Activated T-cell treated with anti-CD3 and anti-CD28 coated beads, Interleukin-2, amount 50 U/mL, for 48 hours (primary cell): ENCODE measurements at regions not wholly inside any gene's neighbourhood (a gene's known extent, or its start where the extent isn't known, plus 50 kb on each side); places are given as distances from the start of the nearest gene placed in this dataset.

Experiments used
- DNase-seq, 2 experiments: peaks; one replicate each; pipeline ENCODE4 v3.0.0-alpha.2; 2020

DNA sequence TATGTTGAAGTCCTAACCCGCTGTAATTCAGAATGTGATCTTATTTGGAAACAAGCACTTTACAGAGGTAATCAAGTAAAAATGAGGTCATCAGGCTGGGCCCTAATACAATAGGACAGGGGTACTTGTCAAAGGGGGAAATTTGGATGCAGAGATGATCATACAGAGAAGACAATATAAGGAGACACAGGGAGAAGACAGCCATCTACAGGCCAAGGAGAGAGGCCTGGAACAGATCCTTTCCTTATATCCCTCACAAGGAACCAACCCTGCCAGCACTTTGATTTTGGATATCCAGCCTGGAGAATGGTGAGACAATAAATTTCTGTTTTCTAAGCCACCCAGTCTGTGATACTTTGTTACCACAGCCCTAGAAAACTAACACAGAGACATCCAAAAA is 104.3 kb downstream of the METTL4 start:
- no peak for DNase-seq

GRCh38 chr18:2468051-2468450 is 103.3 kb downstream of the METTL4 start:
- DNase-seq, result no peak

GRCh38 chr18:2471523-2471922 is 99.8 kb downstream of the METTL4 start:
- DNase-seq, result no peak

DNA sequence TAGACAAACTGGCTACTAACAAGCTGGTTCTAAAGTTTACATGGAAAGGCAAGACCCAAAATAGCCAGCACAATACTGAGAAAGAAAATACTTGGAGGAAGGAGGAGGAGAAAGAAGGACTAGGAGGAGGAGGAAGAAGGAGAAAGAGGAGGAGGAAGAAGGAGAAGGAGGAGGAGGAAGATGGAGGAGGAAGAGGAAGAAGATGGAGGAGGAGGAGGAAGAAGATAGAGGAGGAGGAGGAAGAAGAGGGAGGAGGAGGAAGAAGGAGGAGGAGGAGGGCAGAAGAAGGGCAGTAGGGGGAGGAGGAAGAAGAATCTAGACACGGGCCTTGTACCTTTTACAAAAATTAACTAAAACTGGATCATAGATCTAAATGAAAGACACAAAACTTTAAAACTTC is 92.6 kb downstream of the METTL4 start:
- no peak for DNase-seq

DNA sequence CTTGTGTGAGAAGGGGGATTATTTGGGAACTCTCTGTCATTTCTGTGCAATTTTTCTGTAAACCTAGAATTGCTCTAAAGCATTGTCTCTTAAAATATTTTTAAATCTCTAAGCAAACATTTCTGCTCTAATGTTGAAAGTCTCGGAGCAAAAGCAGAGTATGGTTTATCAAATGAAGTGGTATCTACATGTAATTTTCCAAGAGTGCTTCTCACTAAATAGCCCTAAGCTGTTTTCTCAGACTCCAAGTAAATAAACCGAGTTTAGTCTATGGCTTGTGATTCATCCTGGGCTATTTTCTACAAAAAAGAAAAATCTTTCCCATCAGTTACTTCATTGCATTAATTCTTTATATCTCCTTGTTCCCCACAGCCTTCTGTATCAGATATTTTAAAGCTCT is 90.8 kb downstream of the METTL4 start:
- DNase-seq, result no peak

DNA sequence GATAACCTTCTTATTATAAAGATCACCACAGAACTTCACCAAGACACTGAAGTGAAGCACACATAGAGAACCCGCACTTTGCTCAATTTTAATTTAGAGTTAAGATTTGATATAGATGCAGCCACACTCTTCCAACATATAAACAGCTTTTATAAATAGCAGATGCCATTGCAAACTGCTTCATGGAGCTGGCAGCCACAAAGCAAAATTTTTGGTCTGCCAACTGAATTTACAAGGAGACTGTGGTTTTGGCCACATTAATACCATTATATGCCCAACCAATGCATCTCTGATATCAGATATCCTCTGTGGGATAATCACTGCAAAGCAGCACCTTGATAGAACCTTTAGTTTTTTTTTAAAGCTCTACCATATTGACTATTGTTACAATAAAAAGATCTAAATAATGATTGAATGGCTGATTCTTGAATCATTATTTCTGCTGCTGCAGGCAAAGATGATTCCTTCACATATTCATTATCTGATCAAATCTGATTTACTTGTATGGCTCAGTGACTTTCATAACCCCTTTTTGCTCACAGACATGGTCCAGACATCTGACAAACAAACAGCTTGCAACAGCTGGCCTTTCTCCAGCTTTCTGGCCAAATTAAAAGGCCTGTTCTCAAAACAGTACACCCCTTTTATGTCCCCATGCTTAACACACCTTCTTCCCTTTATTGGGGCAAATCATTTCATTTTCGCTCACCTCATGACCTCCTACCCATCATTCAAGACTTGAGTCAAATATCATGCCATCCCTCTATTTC is 88.4 kb downstream of the METTL4 start:
- DNase-seq, result no peak

DNA sequence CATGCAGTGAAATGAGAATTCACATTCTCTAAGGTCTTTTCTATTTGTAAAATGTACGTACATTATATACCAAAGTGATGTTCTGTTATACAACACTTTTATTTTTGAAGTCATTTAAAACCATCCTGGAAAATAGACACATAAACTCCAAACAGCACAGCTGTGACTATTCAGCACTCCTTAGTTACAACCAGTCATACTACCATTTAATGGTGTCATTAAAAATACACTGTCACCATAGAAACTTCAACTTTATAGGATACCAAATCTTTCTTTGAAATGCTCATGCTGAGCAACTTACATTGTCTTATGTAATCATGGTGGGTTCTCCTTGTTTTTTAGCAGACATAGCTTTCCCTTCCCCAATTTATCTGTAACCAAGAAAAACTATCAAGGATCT is 85.3 kb downstream of the METTL4 start:
- no peak for DNase-seq

- no peak for DNase-seq
These were observed 84.9 kb downstream of the METTL4 start for GRCh38 chr18:2486426-2486825.
